ENCODE measurements at regions not wholly inside any gene's neighbourhood (a gene's known extent, or its start where the extent isn't known, plus 50 kb on each side); places are given as distances from the start of the nearest gene placed in this dataset.
"Not testable (repeated sequence)": the region's sequence is repeated elsewhere in the genome, so short reads cannot be mapped to it uniquely, and the experiment has no call there.

GRCh38 chr2:183665425-183665824 lies 541.2 kb downstream of the NUP35 start:
- no peak for DNase-seq

GRCh38 chr2:183666031-183666430 lies 541.8 kb downstream of the NUP35 start:
- DNase-seq = no peak

DNA sequence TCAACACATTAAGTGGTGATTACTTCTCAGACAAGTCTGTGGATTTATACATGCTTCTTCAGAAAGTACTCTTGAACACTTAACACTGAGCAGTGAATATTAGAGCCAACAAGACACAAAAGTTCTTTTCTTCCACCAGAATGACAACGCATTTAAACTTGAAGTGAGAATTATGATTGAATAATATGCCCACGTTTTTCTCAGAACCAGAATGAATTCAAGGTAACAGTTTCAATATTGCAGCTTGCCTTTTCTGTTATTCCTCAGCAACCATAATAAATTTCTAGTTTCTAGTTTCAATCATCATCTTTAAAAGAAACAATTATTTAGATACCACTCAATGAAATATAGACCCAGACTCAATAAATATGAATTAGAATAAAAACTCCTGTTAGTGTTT lies 547.0 kb downstream of the NUP35 start:
- no peak for DNase-seq

- DNase-seq = no peak
Measured at GRCh38 chr2:183678908-183679307, 554.7 kb downstream of the NUP35 start.

GRCh38 chr2:183680573-183680972 lies 556.3 kb downstream of the NUP35 start:
- DNase-seq = no peak

- no peak for DNase-seq
Measured at GRCh38 chr2:183684686-183685085, 560.4 kb downstream of the NUP35 start.

GRCh38 chr2:183696028-183696427 lies 571.8 kb downstream of the NUP35 start:
- DNase-seq = no peak

DNA sequence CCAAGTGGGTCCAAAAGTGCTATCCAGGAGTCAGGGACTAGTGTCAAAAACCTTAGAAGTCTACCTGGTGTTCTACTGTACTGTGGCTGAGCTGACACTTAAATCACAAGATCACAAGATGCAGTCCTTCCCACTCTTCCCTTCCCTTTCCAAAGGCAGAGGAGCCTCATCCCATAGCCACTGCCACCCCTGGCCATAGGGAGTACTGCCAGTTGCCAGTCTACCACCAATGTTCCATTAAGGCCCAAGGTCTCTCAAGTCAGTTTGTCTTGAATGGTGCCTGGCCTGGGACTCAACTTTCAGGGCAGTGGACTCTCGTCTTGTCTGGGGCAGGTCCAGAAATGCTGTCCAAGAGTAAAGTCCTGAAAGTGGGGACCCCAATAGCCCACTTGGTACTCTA lies 585.6 kb downstream of the NUP35 start:
- no peak for DNase-seq

DNA sequence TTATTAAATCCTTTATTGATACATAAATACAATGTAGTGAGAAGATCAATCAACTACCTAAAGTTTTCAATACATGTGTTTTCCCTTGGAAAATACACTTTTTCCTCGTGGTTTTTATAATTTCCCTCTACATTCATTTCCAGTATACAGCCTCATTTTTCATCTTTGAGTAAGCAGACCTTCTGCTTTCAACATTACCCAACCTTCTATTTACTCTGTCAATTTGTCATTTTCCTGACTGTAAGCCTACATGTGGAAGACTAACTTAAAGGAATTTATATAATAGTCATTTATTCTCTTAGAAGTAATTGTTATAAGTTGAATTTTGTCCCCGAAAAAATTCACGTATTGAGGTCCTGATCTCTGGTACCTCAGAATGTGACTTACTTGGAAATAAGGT lies 594.0 kb downstream of the NUP35 start:
- no peak for DNase-seq

- no peak for DNase-seq
Measured at GRCh38 chr2:183723278-183723677, 599.0 kb downstream of the NUP35 start.

- DNase-seq = no peak
Measured at GRCh38 chr2:183729380-183729779, 605.1 kb downstream of the NUP35 start.

DNA sequence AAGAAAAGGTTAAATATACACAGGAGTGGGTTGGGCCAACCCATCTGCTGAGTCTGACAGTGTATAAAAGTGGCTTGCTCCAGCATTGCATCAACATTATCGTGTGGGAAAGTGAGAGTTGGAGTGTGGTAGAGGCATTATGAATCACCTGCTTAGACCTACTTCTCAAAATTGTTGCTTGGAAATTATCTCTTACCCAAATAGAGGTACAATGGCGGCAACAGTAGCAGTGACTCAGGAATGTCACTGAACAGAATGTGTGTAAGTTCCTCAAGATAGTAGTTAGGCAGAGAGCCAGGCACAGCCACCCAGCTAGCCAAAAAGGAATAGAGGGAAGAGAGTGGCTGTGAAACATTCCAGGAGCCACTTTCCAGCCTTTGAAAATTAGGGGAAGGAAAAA lies 616.0 kb downstream of the NUP35 start:
- DNase-seq = no peak

DNA sequence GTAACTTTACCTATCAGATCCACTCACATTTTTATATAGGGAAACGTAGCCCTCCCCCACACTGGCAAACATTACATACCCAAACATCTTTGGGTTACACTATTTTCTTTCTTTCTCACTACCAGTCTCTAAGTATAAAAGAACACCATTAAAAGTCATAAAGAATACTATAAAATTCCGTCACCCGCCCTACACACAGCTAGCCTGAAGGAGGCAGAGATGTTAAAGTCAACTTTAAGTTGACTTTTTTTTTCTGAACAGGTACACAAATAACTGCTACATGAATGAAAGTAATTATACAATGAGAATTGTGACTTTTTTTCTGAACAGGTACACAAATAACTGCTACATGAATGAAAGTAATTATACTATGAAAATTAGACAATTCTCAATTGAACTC lies 628.3 kb downstream of the NUP35 start:
- DNase-seq = no peak

GRCh38 chr2:183759033-183759432 lies 634.8 kb downstream of the NUP35 start:
- no peak for DNase-seq

DNA sequence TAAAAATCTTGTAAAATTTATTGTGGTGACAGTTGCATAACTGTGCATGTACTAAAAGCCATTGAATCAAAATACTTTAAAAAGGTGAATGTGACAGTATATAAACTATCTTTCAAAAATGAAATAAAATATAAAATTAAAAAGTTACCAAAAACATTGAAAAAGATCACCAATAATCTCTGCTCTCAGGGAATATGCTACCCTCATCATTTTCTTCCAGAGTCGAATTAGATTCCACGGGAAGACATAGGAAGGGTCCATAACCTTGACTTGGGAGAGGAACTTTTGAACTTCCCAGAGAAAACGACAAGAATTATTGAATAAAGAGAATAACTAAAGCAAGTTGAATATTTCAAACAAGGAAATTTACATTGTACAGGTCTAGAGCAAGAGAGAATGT lies 649.5 kb downstream of the NUP35 start:
- DNase-seq = no peak

DNA sequence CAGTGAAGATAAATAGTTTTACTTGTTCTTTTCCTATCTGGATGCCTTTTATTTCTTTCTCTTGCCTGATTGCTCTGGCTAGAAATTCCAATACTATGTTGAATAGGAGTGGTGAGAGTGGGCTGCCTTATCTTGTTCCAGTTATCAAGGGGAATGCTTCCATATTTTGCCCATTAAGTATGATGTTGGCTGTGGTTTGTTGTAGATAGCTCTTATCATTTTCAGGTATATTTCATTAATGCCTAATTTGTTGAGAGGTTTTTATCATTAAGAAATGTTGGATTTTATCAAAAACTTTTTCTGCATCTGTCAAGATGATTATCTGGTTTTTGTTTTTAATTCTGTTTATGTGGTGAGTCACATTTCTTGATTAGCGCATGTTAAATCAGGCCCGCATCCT lies 655.8 kb downstream of the NUP35 start:
- DNase-seq = no peak

DNA sequence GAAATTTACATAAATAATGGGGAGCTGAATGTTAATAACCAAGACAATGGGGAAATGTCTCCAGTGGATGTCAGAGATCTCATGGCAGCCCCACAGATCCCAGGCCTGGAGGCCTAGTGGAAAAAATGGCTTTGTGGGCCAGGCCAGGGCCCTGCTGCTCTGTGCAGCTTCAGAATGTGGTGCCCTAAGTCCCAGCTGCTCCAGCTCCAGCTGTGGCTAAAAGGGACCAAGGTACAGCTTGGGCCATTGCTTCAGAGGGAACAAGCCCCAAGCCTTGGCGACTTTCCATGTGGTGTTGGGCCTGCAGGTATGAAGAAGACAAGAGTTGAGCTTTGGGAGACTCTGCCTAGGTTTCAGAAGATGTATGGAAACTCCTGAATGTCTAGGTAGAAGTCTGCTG lies 658.2 kb downstream of the NUP35 start:
- DNase-seq = no peak

- DNase-seq = not testable (repeated sequence)
Measured at GRCh38 chr2:183788796-183789195, 664.6 kb downstream of the NUP35 start.

DNA sequence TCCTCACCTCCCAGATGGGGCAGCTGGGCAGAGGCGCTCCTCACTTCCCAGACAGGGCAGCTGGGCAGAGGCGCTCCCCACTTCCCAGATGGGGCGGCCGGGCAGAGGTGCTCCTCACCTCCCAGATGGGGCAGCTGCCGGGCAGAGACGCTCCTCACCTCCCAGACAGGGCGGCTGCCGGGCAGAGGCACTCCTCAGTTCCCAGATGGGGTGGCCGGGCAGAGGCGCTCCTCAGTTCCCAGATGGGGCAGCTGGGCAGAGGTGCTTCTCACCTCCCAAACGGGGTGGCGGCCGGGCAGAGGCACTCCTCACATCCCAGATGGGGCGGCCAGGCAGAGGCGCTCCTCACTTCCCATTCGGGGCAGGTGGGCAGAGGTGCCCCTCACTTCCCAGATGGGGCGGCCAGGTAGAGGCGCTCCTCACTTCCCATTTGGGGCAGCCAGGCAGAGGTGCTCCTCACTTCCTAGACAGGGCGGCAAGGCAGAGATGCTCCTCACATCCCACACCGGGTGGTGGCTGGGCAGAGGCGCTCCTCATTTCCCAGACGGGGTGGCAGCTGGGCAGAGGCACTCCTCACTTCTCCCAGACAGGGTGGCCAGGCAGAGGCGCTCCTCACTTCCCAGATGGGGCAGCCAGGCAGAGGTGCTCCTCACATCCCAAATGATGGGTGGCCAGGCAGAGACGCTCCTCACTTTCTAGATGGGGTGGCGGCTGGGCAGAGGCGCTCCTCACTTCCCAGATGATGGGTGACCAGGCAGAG lies 668.1 kb downstream of the NUP35 start:
- DNase-seq = not testable (repeated sequence)

DNA sequence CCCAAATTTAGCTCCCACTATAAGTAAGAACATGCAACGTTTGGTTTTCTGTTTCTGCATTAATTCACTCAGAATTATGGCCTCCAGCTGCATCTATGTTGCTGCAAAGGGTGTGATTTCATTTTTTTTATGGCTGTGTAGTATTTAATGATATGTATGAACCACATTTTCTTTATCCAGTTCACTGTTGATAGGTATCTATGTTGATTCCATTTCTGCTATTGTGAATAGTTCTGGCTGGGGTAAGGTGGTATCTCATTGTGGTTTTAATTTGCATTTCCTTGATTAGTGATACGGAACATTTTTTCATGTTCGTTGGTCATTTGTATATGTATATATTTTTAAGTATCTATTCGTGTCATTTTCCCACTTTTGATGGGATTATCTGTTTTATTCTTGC lies 674.3 kb downstream of the NUP35 start:
- DNase-seq = no peak

GRCh38 chr2:183799761-183800160 lies 675.5 kb downstream of the NUP35 start:
- no peak for DNase-seq

DNA sequence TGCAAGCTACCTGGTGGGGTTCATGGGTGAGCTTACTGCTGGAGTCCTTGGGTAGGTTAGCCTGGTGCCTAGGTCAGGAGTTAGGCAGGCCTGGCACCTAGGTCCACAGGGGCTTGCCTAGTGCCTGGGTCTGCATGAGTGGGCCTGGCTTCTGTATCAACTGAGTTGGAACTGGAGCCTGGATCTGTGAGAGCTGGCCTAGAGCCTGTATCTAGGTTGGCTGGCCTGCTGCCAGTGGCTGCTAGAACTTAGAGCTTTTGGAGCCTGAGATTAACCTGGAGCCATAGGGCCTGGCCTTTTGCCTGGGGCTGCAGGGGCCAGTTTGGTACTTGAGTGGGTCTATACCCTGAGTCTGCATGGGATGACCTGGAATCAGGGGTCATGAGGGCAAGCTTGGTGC lies 679.4 kb downstream of the NUP35 start:
- DNase-seq = no peak

- DNase-seq = no peak
Measured at GRCh38 chr2:183807870-183808269, 683.6 kb downstream of the NUP35 start.

GRCh38 chr2:183809404-183809803 lies 685.2 kb downstream of the NUP35 start:
- no peak for DNase-seq

GRCh38 chr2:183811281-183811680 lies 687.0 kb downstream of the NUP35 start:
- no peak for DNase-seq
